ENCODE measurements at regions not wholly inside any gene's neighbourhood (a gene's known extent, or its start where the extent isn't known, plus 50 kb on each side); places are given as distances from the start of the nearest gene placed in this dataset.

GRCh38 chr6:44621846-44622245 is 234.3 kb downstream of the CDC5L start:
- TF ChIP-seq CTCF (IDR thresholded peaks at IDR 0.05) (no peak), REST (IDR thresholded peaks at IDR 0.05; ENCODE audit: insufficient read depth in 1 of 2, low read depth in 2 of 2, low read length in 1 of 2) (no peak), TCF7L2 (IDR thresholded peaks at IDR 0.05; ENCODE audit: low read depth, low read length) (no peak), SIN3A (IDR thresholded peaks at IDR 0.05; ENCODE audit: borderline replicate concordance, insufficient read depth, low read depth, low read length) (no peak), POLR2AphosphoS5 (IDR thresholded peaks at IDR 0.05; ENCODE audit: low read depth, low read length) (no peak)
